WTC11 (cell line): ENCODE measurements at regions not wholly inside any gene's neighbourhood (a gene's known extent, or its start where the extent isn't known, plus 50 kb on each side); places are given as distances from the start of the nearest gene placed in this dataset.

ENCODE experiments used
- ATAC-seq: fragments of 200-7000 bp; cut with Tn5 transposase; 2 replicates; pipeline ENCODE4 v1.10.0; 2021; ENCODE audit warnings: mild to moderate bottlenecking, moderate library complexity
- CTCF ChIA-PET: fragments of 300-600 bp; sonication (Branson Sonifier 250); formaldehyde crosslinking; loops from one replicate; lab custom pipeline; 2021; ENCODE audit warnings: antibody characterized with exemption; lab: Charles Lee
- POLR2A ChIA-PET: fragments of 350-600 bp; sonication (Branson Sonifier 250); formaldehyde crosslinking; loops from one replicate; lab custom pipeline; 2021; ENCODE audit warnings: antibody characterized with exemption; lab: Charles Lee
- DNase-seq: peaks from one replicate; pipeline ENCODE4 v3.0.0; 2021; ENCODE audit warnings: low spot score
- H3K27ac Mint-ChIP-seq: 2 replicates; pipeline ENCODE4 v1.8.0; 2021; ENCODE audit warnings: mixed read lengths
- H3K27me3 Mint-ChIP-seq: 2 replicates; pipeline ENCODE4 v1.8.0; 2021; ENCODE audit warnings: low read depth, mild to moderate bottlenecking, moderate library complexity, mixed read lengths
- H3K36me3 Mint-ChIP-seq: 2 replicates; pipeline ENCODE4 v1.8.0; 2021; ENCODE audit warnings: mixed read lengths
- H3K4me1 Mint-ChIP-seq: 2 replicates; pipeline ENCODE4 v1.8.0; 2022; ENCODE audit warnings: mixed read lengths
- H3K4me3 Mint-ChIP-seq: 2 replicates; pipeline ENCODE4 v1.8.0; 2021; ENCODE audit warnings: mild to moderate bottlenecking, moderate library complexity, mixed read lengths
- H3K9me3 Mint-ChIP-seq: 2 replicates; pipeline ENCODE4 v1.8.0; 2021; ENCODE audit warnings: mixed read lengths
- AR ChIP-seq: fragments of 250-450 bp; sonication (Bioruptor Pico); IDR thresholded peaks from 2 replicates; pipeline ENCODE4 v1.9.0; 2021; ENCODE audit warnings: mild to moderate bottlenecking
- CREB1 ChIP-seq: sonication (generic); formaldehyde crosslinking; IDR thresholded peaks from 2 replicates; pipeline ENCODE4 v1.8.0; 2023; ENCODE audit warnings: mild to moderate bottlenecking, missing genetic modification reagents
- CREM ChIP-seq: sonication (generic); formaldehyde crosslinking; IDR thresholded peaks from 2 replicates; pipeline ENCODE4 v1.8.1; 2022; ENCODE audit warnings: mild to moderate bottlenecking, missing genetic modification reagents, moderate library complexity
- EMX1 ChIP-seq: fragments of 250-450 bp; sonication (Bioruptor Pico); IDR thresholded peaks from 2 replicates; pipeline ENCODE4 v1.8.0; 2021; ENCODE audit warnings: mild to moderate bottlenecking
- HMGA2 ChIP-seq: fragments of 250-450 bp; sonication (Bioruptor Pico); IDR thresholded peaks from 2 replicates; pipeline ENCODE4 v1.4.0; 2021; ENCODE audit warnings: mild to moderate bottlenecking, moderate library complexity
- JUN ChIP-seq: sonication (generic); formaldehyde crosslinking; IDR thresholded peaks from 2 replicates; pipeline ENCODE4 v1.8.0; 2023; ENCODE audit warnings: mild to moderate bottlenecking, missing genetic modification reagents
- MYBL2 ChIP-seq: sonication (generic); formaldehyde crosslinking; IDR thresholded peaks from 2 replicates; pipeline ENCODE4 v1.8.1; 2023; ENCODE audit warnings: mild to moderate bottlenecking, moderate library complexity, missing genetic modification reagents
- NFATC4 ChIP-seq: fragments of 250-450 bp; sonication (Bioruptor Pico); IDR thresholded peaks from 2 replicates; pipeline ENCODE4 v1.9.0; 2021; ENCODE audit warnings: mild to moderate bottlenecking
- NFE2L1 ChIP-seq: sonication (generic); formaldehyde crosslinking; IDR thresholded peaks from 2 replicates; pipeline ENCODE4 v1.8.1; 2023; ENCODE audit warnings: missing genetic modification reagents
- NR1H2 ChIP-seq: sonication (generic); formaldehyde crosslinking; IDR thresholded peaks from 2 replicates; pipeline ENCODE4 v1.9.0; 2021; ENCODE audit warnings: mild to moderate bottlenecking, moderate library complexity, missing genetic modification reagents
- PREB ChIP-seq: sonication (generic); formaldehyde crosslinking; IDR thresholded peaks from 2 replicates; pipeline ENCODE4 v1.8.1; 2022; ENCODE audit warnings: mild to moderate bottlenecking, missing genetic modification reagents, moderate library complexity, borderline replicate concordance
- SP1 ChIP-seq: sonication (generic); formaldehyde crosslinking; conservative IDR thresholded peaks from 2 replicates; pipeline ENCODE4 v1.8.1; 2022; ENCODE audit warnings: missing genetic modification reagents
- USF2 ChIP-seq: sonication (generic); formaldehyde crosslinking; IDR thresholded peaks from 2 replicates; pipeline ENCODE4 v1.8.1; 2023; ENCODE audit warnings: mild to moderate bottlenecking, missing genetic modification reagents, moderate library complexity
- ZNF121 ChIP-seq: sonication (generic); formaldehyde crosslinking; IDR thresholded peaks from 2 replicates; pipeline ENCODE4 v1.8.0; 2023; ENCODE audit warnings: missing genetic modification reagents
- ZNF396 ChIP-seq: fragments of 250-450 bp; sonication (Bioruptor Pico); IDR thresholded peaks from 2 replicates; pipeline ENCODE4 v1.8.0; 2021; ENCODE audit warnings: mild to moderate bottlenecking, moderate library complexity, borderline replicate concordance
- TF ChIP-seq, protein P1 (sequence below): sonication (generic); formaldehyde crosslinking; IDR thresholded peaks from 2 replicates; pipeline ENCODE4 v1.8.0; 2022; ENCODE audit warnings: mild to moderate bottlenecking, missing genetic modification reagents
- TF ChIP-seq, protein P2 (sequence below): sonication (generic); formaldehyde crosslinking; IDR thresholded peaks from 2 replicates; pipeline ENCODE4 v1.8.0; 2023; ENCODE audit warnings: missing genetic modification reagents
- TF ChIP-seq, protein P3 (sequence below): sonication (generic); formaldehyde crosslinking; IDR thresholded peaks from 2 replicates; pipeline ENCODE4 v1.8.1; 2022; ENCODE audit warnings: low read depth, mild to moderate bottlenecking, moderate library complexity, missing genetic modification reagents, borderline replicate concordance
- TF ChIP-seq, protein P4 (sequence below): sonication (generic); formaldehyde crosslinking; IDR thresholded peaks from 2 replicates; pipeline ENCODE4 v1.8.0; 2022; ENCODE audit warnings: mild to moderate bottlenecking, missing genetic modification reagents
- TF ChIP-seq, protein P5 (sequence below): fragments of 250-450 bp; sonication (Bioruptor Pico); IDR thresholded peaks from 2 replicates; pipeline ENCODE4 v1.9.0; 2021; ENCODE audit warnings: mild to moderate bottlenecking, borderline replicate concordance

DNA sequence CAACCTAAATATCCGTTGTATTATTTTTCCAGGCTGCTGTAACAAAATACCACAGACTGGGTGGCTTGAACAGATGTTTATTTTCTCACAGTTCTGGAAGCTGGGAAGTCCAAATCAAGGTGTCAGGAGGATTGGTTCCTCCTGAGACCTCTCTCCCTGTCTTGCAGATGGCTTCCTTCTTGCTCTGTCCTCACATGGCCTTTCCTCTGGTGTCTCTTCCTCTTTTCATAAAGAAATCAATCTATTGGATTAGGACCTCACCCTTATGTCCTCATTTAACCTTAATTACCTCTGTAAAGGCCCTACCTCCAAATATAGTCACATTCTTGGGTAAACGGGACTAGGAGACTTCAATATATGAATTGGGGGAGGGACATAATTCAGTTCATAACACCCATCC, 89.2 kb upstream of the PLCL2 start:
- H3K27ac Mint-ChIP-seq: no peak overlapping the region
- ChIA-PET POLR2A (no interaction called here), CTCF (no interaction called here)
- DNase-seq: no peak
- TF ChIP-seq HMGA2 (CRISPR knock-in tag) (no peak), NR1H2 (CRISPR knock-in tag) (no peak), SP1 (CRISPR knock-in tag) (no peak), USF2 (CRISPR knock-in tag) (no peak), NFE2L1 (CRISPR knock-in tag) (no peak), ZNF121 (CRISPR knock-in tag) (no peak), MYBL2 (CRISPR knock-in tag) (no peak)
- TF ChIP-seq, protein P1, sequence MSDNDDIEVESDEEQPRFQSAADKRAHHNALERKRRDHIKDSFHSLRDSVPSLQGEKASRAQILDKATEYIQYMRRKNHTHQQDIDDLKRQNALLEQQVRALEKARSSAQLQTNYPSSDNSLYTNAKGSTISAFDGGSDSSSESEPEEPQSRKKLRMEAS (CRISPR knock-in tag): no peak
- TF ChIP-seq, protein P2, sequence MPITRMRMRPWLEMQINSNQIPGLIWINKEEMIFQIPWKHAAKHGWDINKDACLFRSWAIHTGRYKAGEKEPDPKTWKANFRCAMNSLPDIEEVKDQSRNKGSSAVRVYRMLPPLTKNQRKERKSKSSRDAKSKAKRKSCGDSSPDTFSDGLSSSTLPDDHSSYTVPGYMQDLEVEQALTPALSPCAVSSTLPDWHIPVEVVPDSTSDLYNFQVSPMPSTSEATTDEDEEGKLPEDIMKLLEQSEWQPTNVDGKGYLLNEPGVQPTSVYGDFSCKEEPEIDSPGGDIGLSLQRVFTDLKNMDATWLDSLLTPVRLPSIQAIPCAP (CRISPR knock-in tag): no peak
- H3K36me3 Mint-ChIP-seq: peaks cover 17% of the 10 kb centered on the region
- no peak overlapping the region for H3K4me3 Mint-ChIP-seq
- H3K27me3 Mint-ChIP-seq: peaks cover 4% of the 10 kb centered on the region
- no peak for ATAC-seq
- peaks cover 35% of the 10 kb centered on the region for H3K9me3 Mint-ChIP-seq
- H3K4me1 Mint-ChIP-seq: peaks cover 41% of the 10 kb centered on the region

GRCh38 chr3:16797831-16798230, 86.9 kb upstream of the PLCL2 start:
- POLR2A ChIA-PET: no interaction called here
- CTCF ChIA-PET: no interaction called here
- Mint-ChIP-seq H3K4me1 (peaks cover 36% of the 10 kb centered on the region), H3K4me3 (no peak overlapping the region), H3K36me3 (peaks cover 9% of the 10 kb centered on the region), H3K27me3 (no peaks in the 10 kb centered on the region; the same call in 1 of the 2 replicates), H3K9me3 (peaks cover 26% of the 10 kb centered on the region), H3K27ac (no peak overlapping the region)
- DNase-seq: no peak
- TF ChIP-seq CREM (CRISPR knock-in tag) (no peak), JUN (CRISPR knock-in tag) (no peak)
- ATAC-seq: no peak

DNA sequence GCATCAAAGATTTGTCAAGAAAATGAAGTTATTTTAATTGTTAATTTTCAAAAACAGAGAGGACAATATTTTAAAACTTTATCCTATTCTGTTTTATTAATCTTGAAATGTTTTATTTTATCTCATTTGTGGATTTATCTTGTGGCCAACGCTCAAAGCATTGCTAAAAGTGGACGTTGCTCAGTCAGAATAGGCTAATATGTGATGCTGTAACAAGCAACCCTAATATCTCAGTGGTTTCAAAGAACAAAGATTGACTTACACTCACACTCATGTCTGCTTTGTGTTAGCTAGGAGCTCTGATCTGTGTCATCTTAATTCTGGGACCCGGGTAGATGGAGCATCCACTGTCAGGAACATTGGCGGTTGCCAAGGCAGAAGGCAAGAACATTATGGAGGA, 86.0 kb upstream of the PLCL2 start:
- ATAC-seq (no peak), DNase-seq (no peak)
- peaks cover 28% of the 10 kb centered on the region for H3K9me3 Mint-ChIP-seq
- ChIA-PET POLR2A (no interaction called here), CTCF (no interaction called here)
- H3K4me3 Mint-ChIP-seq: no peak overlapping the region
- H3K27me3 Mint-ChIP-seq: no peaks in the 10 kb centered on the region; the same call in 1 of the 2 replicates
- no peak overlapping the region for H3K27ac Mint-ChIP-seq
- H3K36me3 Mint-ChIP-seq: peaks cover 12% of the 10 kb centered on the region
- peaks cover 27% of the 10 kb centered on the region for H3K4me1 Mint-ChIP-seq
- TF ChIP-seq, protein P3, sequence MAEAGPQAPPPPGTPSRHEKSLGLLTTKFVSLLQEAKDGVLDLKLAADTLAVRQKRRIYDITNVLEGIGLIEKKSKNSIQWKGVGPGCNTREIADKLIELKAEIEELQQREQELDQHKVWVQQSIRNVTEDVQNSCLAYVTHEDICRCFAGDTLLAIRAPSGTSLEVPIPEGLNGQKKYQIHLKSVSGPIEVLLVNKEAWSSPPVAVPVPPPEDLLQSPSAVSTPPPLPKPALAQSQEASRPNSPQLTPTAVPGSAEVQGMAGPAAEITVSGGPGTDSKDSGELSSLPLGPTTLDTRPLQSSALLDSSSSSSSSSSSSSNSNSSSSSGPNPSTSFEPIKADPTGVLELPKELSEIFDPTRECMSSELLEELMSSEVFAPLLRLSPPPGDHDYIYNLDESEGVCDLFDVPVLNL (CRISPR knock-in tag): no peak
- no peak for TF ChIP-seq EMX1 (CRISPR knock-in tag)
- no peak for TF ChIP-seq NR1H2 (CRISPR knock-in tag)
- TF ChIP-seq AR (CRISPR knock-in tag): no peak
- TF ChIP-seq NFATC4 (CRISPR knock-in tag): no peak
- TF ChIP-seq CREB1 (CRISPR knock-in tag): no peak
- no peak for TF ChIP-seq PREB (CRISPR knock-in tag)
- TF ChIP-seq, protein P4, sequence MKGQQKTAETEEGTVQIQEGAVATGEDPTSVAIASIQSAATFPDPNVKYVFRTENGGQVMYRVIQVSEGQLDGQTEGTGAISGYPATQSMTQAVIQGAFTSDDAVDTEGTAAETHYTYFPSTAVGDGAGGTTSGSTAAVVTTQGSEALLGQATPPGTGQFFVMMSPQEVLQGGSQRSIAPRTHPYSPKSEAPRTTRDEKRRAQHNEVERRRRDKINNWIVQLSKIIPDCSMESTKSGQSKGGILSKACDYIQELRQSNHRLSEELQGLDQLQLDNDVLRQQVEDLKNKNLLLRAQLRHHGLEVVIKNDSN (CRISPR knock-in tag): no peak
- TF ChIP-seq, protein P5, sequence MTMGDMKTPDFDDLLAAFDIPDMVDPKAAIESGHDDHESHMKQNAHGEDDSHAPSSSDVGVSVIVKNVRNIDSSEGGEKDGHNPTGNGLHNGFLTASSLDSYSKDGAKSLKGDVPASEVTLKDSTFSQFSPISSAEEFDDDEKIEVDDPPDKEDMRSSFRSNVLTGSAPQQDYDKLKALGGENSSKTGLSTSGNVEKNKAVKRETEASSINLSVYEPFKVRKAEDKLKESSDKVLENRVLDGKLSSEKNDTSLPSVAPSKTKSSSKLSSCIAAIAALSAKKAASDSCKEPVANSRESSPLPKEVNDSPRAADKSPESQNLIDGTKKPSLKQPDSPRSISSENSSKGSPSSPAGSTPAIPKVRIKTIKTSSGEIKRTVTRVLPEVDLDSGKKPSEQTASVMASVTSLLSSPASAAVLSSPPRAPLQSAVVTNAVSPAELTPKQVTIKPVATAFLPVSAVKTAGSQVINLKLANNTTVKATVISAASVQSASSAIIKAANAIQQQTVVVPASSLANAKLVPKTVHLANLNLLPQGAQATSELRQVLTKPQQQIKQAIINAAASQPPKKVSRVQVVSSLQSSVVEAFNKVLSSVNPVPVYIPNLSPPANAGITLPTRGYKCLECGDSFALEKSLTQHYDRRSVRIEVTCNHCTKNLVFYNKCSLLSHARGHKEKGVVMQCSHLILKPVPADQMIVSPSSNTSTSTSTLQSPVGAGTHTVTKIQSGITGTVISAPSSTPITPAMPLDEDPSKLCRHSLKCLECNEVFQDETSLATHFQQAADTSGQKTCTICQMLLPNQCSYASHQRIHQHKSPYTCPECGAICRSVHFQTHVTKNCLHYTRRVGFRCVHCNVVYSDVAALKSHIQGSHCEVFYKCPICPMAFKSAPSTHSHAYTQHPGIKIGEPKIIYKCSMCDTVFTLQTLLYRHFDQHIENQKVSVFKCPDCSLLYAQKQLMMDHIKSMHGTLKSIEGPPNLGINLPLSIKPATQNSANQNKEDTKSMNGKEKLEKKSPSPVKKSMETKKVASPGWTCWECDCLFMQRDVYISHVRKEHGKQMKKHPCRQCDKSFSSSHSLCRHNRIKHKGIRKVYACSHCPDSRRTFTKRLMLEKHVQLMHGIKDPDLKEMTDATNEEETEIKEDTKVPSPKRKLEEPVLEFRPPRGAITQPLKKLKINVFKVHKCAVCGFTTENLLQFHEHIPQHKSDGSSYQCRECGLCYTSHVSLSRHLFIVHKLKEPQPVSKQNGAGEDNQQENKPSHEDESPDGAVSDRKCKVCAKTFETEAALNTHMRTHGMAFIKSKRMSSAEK (CRISPR knock-in tag): no peak
- no peak for TF ChIP-seq ZNF396 (CRISPR knock-in tag)
